ENCODE measurements at regions not wholly inside any gene's neighbourhood (a gene's known extent, or its start where the extent isn't known, plus 50 kb on each side); places are given as distances from the start of the nearest gene placed in this dataset.

- H3K4me1 ChIP-seq (ENCODE audit: control insufficient read depth in 5 of 5, insufficient read depth in 5 of 5, low read length in 5 of 5), result no peaks in the 10 kb centered on the region
- WGBS, 2 donors, result 56 to 71% methylated on average over 3 of the region's 3 CpGs
- H3K27me3 ChIP-seq (ENCODE audit: control insufficient read depth in 3 of 3, insufficient read depth in 3 of 3, low read length in 2 of 3), result no peaks in the 10 kb centered on the region
- no peak for ATAC-seq (ENCODE audit: insufficient read depth, low FRiP score)
- H3K9me3 ChIP-seq (ENCODE audit: control insufficient read depth in 4 of 4, insufficient read depth in 3 of 4, low read length in 3 of 4), result peaks cover 0 to 2% (median 0%) of the 10 kb centered on the region in 4 donors
- H3K27ac ChIP-seq (ENCODE audit: low read depth in 1 of 2, low read length in 1 of 2), result no peak overlapping the region
- no peak for TF ChIP-seq CTCF (IDR thresholded peaks at IDR 0.05; ENCODE audit: control extremely low read depth, extremely low read depth)
- H3K4me3 ChIP-seq, result no peak overlapping the region
- no peak for DNase-seq
- H3K9ac ChIP-seq (ENCODE audit: insufficient read depth in 1 of 2, low read length in 2 of 2), result no peak overlapping the region
- H3K36me3 ChIP-seq (ENCODE audit: control insufficient read depth in 4 of 4, insufficient read depth in 4 of 4, low read length in 4 of 4), result no peaks in the 10 kb centered on the region
These were observed 2296.6 kb upstream of the AGA start for GRCh38 chr4:179738822-179739221.

- Histone ChIP-seq H3K36me3 (ENCODE audit: control insufficient read depth in 4 of 4, insufficient read depth in 4 of 4, low read length in 4 of 4) (no peaks in the 10 kb centered on the region), H3K27ac (ENCODE audit: low read depth in 1 of 2, low read length in 1 of 2) (no peak overlapping the region), H3K9ac (ENCODE audit: insufficient read depth in 1 of 2, low read length in 2 of 2) (no peak overlapping the region), H3K4me1 (ENCODE audit: control insufficient read depth in 5 of 5, insufficient read depth in 5 of 5, low read length in 5 of 5) (peaks cover 0 to 5% (median 0%) of the 10 kb centered on the region in 5 donors), H3K4me3 (no peak overlapping the region), H3K27me3 (ENCODE audit: control insufficient read depth in 3 of 3, insufficient read depth in 3 of 3, low read length in 2 of 3) (no peaks in the 10 kb centered on the region), H3K9me3 (ENCODE audit: control insufficient read depth in 4 of 4, insufficient read depth in 3 of 4, low read length in 3 of 4) (peaks cover 0 to 2% (median 0%) of the 10 kb centered on the region in 4 donors)
- TF ChIP-seq CTCF (IDR thresholded peaks at IDR 0.05; ENCODE audit: control extremely low read depth, extremely low read depth), result no peak
- DNase-seq, result no peak
- 81 to 84% methylated on average over 4 of the region's 4 CpGs for WGBS, 2 donors
- ATAC-seq (ENCODE audit: insufficient read depth, low FRiP score), result no peak
These were observed 2305.1 kb upstream of the AGA start for GRCh38 chr4:179747218-179747910.

GRCh38 chr4:179748837-179749236 lies 2306.6 kb upstream of the AGA start:
- DNase-seq, result no peak
- TF ChIP-seq CTCF (IDR thresholded peaks at IDR 0.05; ENCODE audit: control extremely low read depth, extremely low read depth), result no peak
- H3K9me3 ChIP-seq (ENCODE audit: control insufficient read depth in 4 of 4, insufficient read depth in 3 of 4, low read length in 3 of 4), result peaks cover 0 to 2% (median 0%) of the 10 kb centered on the region in 4 donors
- H3K4me3 ChIP-seq, result no peak overlapping the region
- no peak for ATAC-seq (ENCODE audit: insufficient read depth, low FRiP score)
- no peak overlapping the region for H3K27ac ChIP-seq (ENCODE audit: low read depth in 1 of 2, low read length in 1 of 2)
- WGBS, 2 donors, result 77 to 81% methylated on average over 6 of the region's 6 CpGs
- H3K36me3 ChIP-seq (ENCODE audit: control insufficient read depth in 4 of 4, insufficient read depth in 4 of 4, low read length in 4 of 4), result no peaks in the 10 kb centered on the region
- H3K9ac ChIP-seq (ENCODE audit: insufficient read depth in 1 of 2, low read length in 2 of 2), result no peak overlapping the region
- H3K4me1 ChIP-seq (ENCODE audit: control insufficient read depth in 5 of 5, insufficient read depth in 5 of 5, low read length in 5 of 5), result peaks cover 0 to 5% (median 0%) of the 10 kb centered on the region in 5 donors
- H3K27me3 ChIP-seq (ENCODE audit: control insufficient read depth in 3 of 3, insufficient read depth in 3 of 3, low read length in 2 of 3), result no peaks in the 10 kb centered on the region

- Histone ChIP-seq H3K27me3 (ENCODE audit: control insufficient read depth in 3 of 3, insufficient read depth in 3 of 3, low read length in 2 of 3) (no peaks in the 10 kb centered on the region), H3K36me3 (ENCODE audit: control insufficient read depth in 4 of 4, insufficient read depth in 4 of 4, low read length in 4 of 4) (no peaks in the 10 kb centered on the region), H3K27ac (ENCODE audit: low read depth in 1 of 2, low read length in 1 of 2) (no peak overlapping the region), H3K4me1 (ENCODE audit: control insufficient read depth in 5 of 5, insufficient read depth in 5 of 5, low read length in 5 of 5) (peaks cover 0 to 5% (median 0%) of the 10 kb centered on the region in 5 donors), H3K9ac (ENCODE audit: insufficient read depth in 1 of 2, low read length in 2 of 2) (no peak overlapping the region), H3K9me3 (ENCODE audit: control insufficient read depth in 4 of 4, insufficient read depth in 3 of 4, low read length in 3 of 4) (peaks cover 0 to 2% (median 0%) of the 10 kb centered on the region in 4 donors), H3K4me3 (no peak overlapping the region)
- DNase-seq, result peak; percentile 33 to 71 (median 61)
- no peak for TF ChIP-seq CTCF (IDR thresholded peaks at IDR 0.05; ENCODE audit: control extremely low read depth, extremely low read depth)
- 36 to 40% methylated on average over 4 of the region's 4 CpGs for WGBS, 2 donors
- no peak for ATAC-seq (ENCODE audit: insufficient read depth, low FRiP score)
These were observed 2308.1 kb upstream of the AGA start for GRCh38 chr4:179750374-179750773.
